Stomach (tissue), 8 donors: ENCODE measurements at regions not wholly inside any gene's neighbourhood (a gene's known extent, or its start where the extent isn't known, plus 50 kb on each side); places are given as distances from the start of the nearest gene placed in this dataset.
A peak's percentile ranks its signal among the peaks of the same experiment; 100 is the strongest.

Experiments used
- DNase-seq, 2 donors: peaks; one replicate each; pipeline versions ENCODE4 v3.0.0 to v3.0.0-alpha.2; 2013 to 2019
- H3K27ac ChIP-seq, 5 donors: fragments of 200-600 bp in 4 of 5; sonication (generic) in 4 of 5; one replicate each; pipeline ENCODE4 v1.5.1; 2013 to 2019; ENCODE audit warnings: mild to moderate bottlenecking in 1 of 5, moderate library complexity in 1 of 5
- H3K27me3 ChIP-seq, 3 donors: fragments of 200-600 bp; sonication (generic); one replicate each; pipeline ENCODE4 v1.5.1; 2017 to 2019; ENCODE audit warnings: mixed run types in 1 of 3
- H3K36me3 ChIP-seq, 4 donors: fragments of 200-600 bp; sonication (generic); 1 replicate in 3 of 4; 2 replicates in 1 of 4; pipeline ENCODE4 v1.5.1; 2016 to 2019
- H3K4me1 ChIP-seq, 4 donors: fragments of 200-600 bp; sonication (generic); one replicate each; pipeline ENCODE4 v1.5.1; 2016 to 2019
- H3K4me3 ChIP-seq, 4 donors: fragments of 200-600 bp; sonication (generic) in 3 of 4; one replicate each; pipeline ENCODE4 v1.5.1; 2016 to 2019; ENCODE audit warnings: mild to moderate bottlenecking in 1 of 4
- H3K9me3 ChIP-seq, 4 donors: fragments of 200-600 bp; sonication (generic); one replicate each; pipeline ENCODE4 v1.5.1; 2016 to 2019
- CTCF ChIP-seq, 7 experiments: fragments of 450-650 bp in 4 of 7; fragments of 200-600 bp in 3 of 7; sonication (generic) in 3 of 7; IDR thresholded peaks; one replicate each; pipeline ENCODE4 v1.5.1; 2016 to 2019; ENCODE audit warnings: antibody characterized with exemption in 7 of 7, control low read depth in 2 of 7, mild to moderate bottlenecking in 1 of 7
- EP300 ChIP-seq: sonication (generic); formaldehyde crosslinking; IDR thresholded peaks from one replicate; pipeline ENCODE4 v1.6.1; 2017; ENCODE audit warnings: antibody characterized with exemption
- POLR2A ChIP-seq, 4 donors: fragments of 450-650 bp; IDR thresholded peaks; one replicate each; pipeline ENCODE4 v1.6.1; 2016; ENCODE audit warnings: antibody characterized with exemption in 4 of 4, control low read depth in 2 of 4, mild to moderate bottlenecking in 1 of 4, moderate library complexity in 1 of 4
- POLR2AphosphoS5 ChIP-seq, 3 donors: sonication (generic); formaldehyde crosslinking; IDR thresholded peaks; one replicate each; pipeline ENCODE4 v1.6.1; 2016; ENCODE audit warnings: antibody characterized with exemption in 3 of 3
- WGBS, 5 donors: extraction: QIAGEN DNeasy Blood & Tissue Kit in 3 of 5; methylation state at CpG; one replicate each; pipeline versions ENCODE4 v1.1.5 to v1.1.7; 2013 to 2018; 5-methylcytosine and 5-hydroxymethylcytosine counted together
- intact Hi-C: fragments of 100-400 bp; cut with DNase I; formaldehyde crosslinking; loops from one replicate; pipeline ENCODE4 v1.15.1; 2023; ENCODE audit warnings: low total_unique reads
- donor health status: healthy with polysubstance abuse.
- donor health status: Bipolar disorder and iron deficiency.
- donor health status: healthy.

GRCh38 chr20:50376888-50377459, 133.2 kb upstream of the PTPN1 start:
- WGBS, 5 donors: 82 to 86% (median 84%) methylated on average over 17 of the region's 17 CpGs
- no peaks in the 10 kb centered on the region for H3K27me3 ChIP-seq
- TF ChIP-seq EP300: no peak
- no peak for TF ChIP-seq CTCF (IDR thresholded peaks at IDR 0.05)
- TF ChIP-seq POLR2A (IDR thresholded peaks at IDR 0.05): no peak
- TF ChIP-seq POLR2AphosphoS5 (IDR thresholded peaks at IDR 0.05): no peak
- H3K4me1 ChIP-seq: peaks cover 30 to 44% (median 36%) of the 10 kb centered on the region in 4 donors
- H3K4me3 ChIP-seq: no peak overlapping the region
- intact Hi-C loops: no loop called here
- no peak overlapping the region for H3K27ac ChIP-seq
- no peaks in the 10 kb centered on the region for H3K36me3 ChIP-seq
- DNase-seq: no peak
- no peaks in the 10 kb centered on the region for H3K9me3 ChIP-seq

- H3K4me1 ChIP-seq: peaks cover 42 to 56% (median 49%) of the 10 kb centered on the region in 4 donors
Measured at GRCh38 chr20:50378170-50379000, 131.8 kb upstream of the PTPN1 start.

GRCh38 chr20:50379049-50379990, 130.9 kb upstream of the PTPN1 start:
- intact Hi-C loops: no loop called here
- TF ChIP-seq POLR2A (IDR thresholded peaks at IDR 0.05): no peak
- TF ChIP-seq EP300: peak; percentile 44
- TF ChIP-seq POLR2AphosphoS5 (IDR thresholded peaks at IDR 0.05): peak; percentile 74 to 82 (median 77)
- H3K27ac ChIP-seq: peak overlapping the region; percentile 77 to 88 (median 86)
- 19 to 38% (median 28%) methylated on average over 38 of the region's 38 CpGs for WGBS, 5 donors
- peak; percentile 94 to 95 for DNase-seq
- H3K9me3 ChIP-seq: no peaks in the 10 kb centered on the region
- no peaks in the 10 kb centered on the region for H3K27me3 ChIP-seq
- H3K4me1 ChIP-seq: peaks cover 47 to 63% (median 55%) of the 10 kb centered on the region in 4 donors
- H3K36me3 ChIP-seq: no peaks in the 10 kb centered on the region
- no peak overlapping the region for H3K4me3 ChIP-seq

More at GRCh38 chr20:50378170-50379000, 131.8 kb upstream of the PTPN1 start:
- no peak for TF ChIP-seq POLR2A (IDR thresholded peaks at IDR 0.05)
- TF ChIP-seq CTCF (IDR thresholded peaks at IDR 0.05): no peak
- TF ChIP-seq EP300: no peak
- no peak for TF ChIP-seq POLR2AphosphoS5 (IDR thresholded peaks at IDR 0.05)
- no peak for DNase-seq
- Histone ChIP-seq H3K27ac (peak overlapping the region; percentile 77 to 88 (median 86)), H3K9me3 (no peaks in the 10 kb centered on the region), H3K36me3 (no peaks in the 10 kb centered on the region), H3K4me3 (no peak overlapping the region), H3K27me3 (no peaks in the 10 kb centered on the region)
- intact Hi-C loops: no loop called here
- WGBS, 5 donors: 50 to 68% (median 56%) methylated on average over 14 of the region's 14 CpGs

GRCh38 chr20:50379991-50380696, 130.0 kb upstream of the PTPN1 start:
- WGBS, 5 donors: 73 to 84% (median 80%) methylated on average over 16 of the region's 16 CpGs
- TF ChIP-seq CTCF (IDR thresholded peaks at IDR 0.05) (no peak), POLR2A (IDR thresholded peaks at IDR 0.05) (no peak), POLR2AphosphoS5 (IDR thresholded peaks at IDR 0.05) (no peak), EP300 (no peak)
- Histone ChIP-seq H3K4me3 (no peak overlapping the region), H3K27ac (peak overlapping the region; percentile 74 to 88 (median 86)), H3K36me3 (no peaks in the 10 kb centered on the region), H3K9me3 (no peaks in the 10 kb centered on the region), H3K27me3 (no peaks in the 10 kb centered on the region), H3K4me1 (peaks cover 47 to 68% (median 56%) of the 10 kb centered on the region in 4 donors)
- DNase-seq: no peak
- intact Hi-C loops: no loop called here
